ENCODE measurements at regions not wholly inside any gene's neighbourhood (a gene's known extent, or its start where the extent isn't known, plus 50 kb on each side); places are given as distances from the start of the nearest gene placed in this dataset.

DNA sequence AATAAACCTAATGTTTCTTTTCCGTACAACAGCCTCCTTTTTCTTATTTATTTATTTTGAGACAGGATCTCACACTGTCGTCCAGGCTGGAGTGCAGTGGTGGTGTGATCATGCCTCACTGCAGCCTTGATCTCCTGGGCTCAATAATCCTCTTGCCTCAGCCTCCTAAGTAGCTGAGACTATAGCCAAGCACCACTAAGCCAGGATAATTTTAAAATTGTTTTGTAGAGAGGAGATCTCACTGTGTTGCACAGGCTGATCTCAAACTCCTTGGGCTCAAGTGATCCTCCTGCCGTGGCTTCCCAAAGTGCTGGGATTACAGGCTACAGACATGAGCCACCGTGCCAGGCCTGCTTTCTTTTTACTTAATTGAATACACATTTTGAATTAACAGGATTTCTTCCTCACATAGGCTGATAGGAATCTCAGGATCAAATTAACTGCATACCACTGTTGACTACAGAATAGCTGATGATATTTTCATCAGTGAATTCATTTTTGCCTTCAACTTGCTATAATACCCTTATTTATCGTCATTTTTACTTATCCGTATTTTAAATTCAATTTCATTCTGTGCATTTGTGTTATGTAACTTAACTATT lies 2010.5 kb downstream of the NCAM2 start:
- Histone ChIP-seq H3K36me3 (no peaks in the 10 kb centered on the region), H3K27me3 (no peaks in the 10 kb centered on the region), H3K4me1 (no peaks in the 10 kb centered on the region), H3K4me3 (no peak overlapping the region), H3K9me3 (peaks cover 0 to 5% (median 0%) of the 10 kb centered on the region in 4 donors), H3K27ac (no peak overlapping the region)
- TF ChIP-seq, protein P1, sequence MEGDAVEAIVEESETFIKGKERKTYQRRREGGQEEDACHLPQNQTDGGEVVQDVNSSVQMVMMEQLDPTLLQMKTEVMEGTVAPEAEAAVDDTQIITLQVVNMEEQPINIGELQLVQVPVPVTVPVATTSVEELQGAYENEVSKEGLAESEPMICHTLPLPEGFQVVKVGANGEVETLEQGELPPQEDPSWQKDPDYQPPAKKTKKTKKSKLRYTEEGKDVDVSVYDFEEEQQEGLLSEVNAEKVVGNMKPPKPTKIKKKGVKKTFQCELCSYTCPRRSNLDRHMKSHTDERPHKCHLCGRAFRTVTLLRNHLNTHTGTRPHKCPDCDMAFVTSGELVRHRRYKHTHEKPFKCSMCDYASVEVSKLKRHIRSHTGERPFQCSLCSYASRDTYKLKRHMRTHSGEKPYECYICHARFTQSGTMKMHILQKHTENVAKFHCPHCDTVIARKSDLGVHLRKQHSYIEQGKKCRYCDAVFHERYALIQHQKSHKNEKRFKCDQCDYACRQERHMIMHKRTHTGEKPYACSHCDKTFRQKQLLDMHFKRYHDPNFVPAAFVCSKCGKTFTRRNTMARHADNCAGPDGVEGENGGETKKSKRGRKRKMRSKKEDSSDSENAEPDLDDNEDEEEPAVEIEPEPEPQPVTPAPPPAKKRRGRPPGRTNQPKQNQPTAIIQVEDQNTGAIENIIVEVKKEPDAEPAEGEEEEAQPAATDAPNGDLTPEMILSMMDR (IDR thresholded peaks at IDR 0.05): no peak
- TF ChIP-seq POLR2A (IDR thresholded peaks at IDR 0.05): no peak
- DNase-seq: no peak

DNA sequence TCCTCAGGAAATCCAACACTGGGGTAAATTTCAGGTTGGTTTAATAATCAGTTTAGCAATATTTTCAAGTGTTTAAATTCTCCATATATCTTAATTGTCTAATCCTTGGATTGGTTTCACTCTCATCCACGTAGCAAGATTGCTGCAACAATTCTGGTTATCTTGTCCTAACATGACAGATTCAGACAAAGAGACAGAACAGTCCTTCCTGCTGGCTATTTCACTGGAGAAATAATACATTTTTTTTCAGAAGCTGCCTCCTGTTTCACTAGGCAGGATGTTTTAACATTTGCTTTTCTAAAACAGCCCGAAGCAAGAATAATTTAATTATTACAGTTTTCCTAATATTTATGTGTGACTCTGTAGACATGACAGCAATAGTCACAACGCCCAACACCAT lies 2011.2 kb downstream of the NCAM2 start:
- no peak for TF ChIP-seq POLR2A (IDR thresholded peaks at IDR 0.05)
- TF ChIP-seq, protein P1 (IDR thresholded peaks at IDR 0.05): no peak
- no peaks in the 10 kb centered on the region for H3K36me3 ChIP-seq
- H3K27me3 ChIP-seq: no peaks in the 10 kb centered on the region
- no peak overlapping the region for H3K4me3 ChIP-seq
- H3K9me3 ChIP-seq: peaks cover 0 to 5% (median 0%) of the 10 kb centered on the region in 4 donors
- no peaks in the 10 kb centered on the region for H3K4me1 ChIP-seq
- DNase-seq: no peak
- no peak overlapping the region for H3K27ac ChIP-seq

DNA sequence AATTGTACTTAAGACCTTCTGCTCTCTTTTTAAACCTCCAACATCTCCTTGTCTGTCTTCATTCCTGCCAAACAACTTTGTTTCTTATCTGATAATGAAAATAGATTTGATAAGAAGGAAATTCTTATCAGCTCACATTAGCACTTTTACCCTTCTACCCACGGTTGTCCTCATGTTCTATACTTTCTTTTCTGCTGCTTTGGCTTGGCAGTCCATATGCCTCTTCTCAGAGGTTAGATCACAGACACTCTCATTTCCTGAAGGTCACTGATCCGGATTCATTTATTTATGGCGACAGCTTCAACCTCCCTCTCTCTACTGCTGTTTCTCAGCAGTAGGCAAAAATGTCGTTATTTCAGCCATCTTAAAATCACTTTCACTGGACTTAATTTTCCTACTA lies 2015.8 kb downstream of the NCAM2 start:
- Histone ChIP-seq H3K27me3 (no peaks in the 10 kb centered on the region), H3K9me3 (no peaks in the 10 kb centered on the region), H3K4me1 (no peaks in the 10 kb centered on the region), H3K27ac (no peak overlapping the region), H3K4me3 (no peak overlapping the region), H3K36me3 (no peaks in the 10 kb centered on the region)
- DNase-seq: no peak
- TF ChIP-seq POLR2A (IDR thresholded peaks at IDR 0.05): no peak
- TF ChIP-seq, protein P1 (IDR thresholded peaks at IDR 0.05): no peak

DNA sequence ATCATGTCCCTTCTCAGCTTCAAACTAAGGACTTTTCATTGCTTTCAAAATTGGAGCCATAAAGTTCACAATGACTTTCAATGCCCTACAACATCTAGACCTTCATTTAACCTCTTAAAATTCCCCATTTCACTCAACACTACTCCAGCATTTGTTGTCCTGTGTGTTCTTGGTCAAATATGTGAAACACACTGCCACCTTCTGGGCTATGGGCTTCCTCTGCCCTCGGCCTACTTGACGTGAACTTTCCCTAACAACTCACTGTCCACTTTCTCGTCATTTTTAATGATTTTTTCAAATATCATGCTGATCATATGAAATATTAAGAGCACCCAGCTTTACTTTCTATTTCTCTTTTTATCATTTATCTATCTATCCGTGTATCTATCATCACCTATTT lies 2018.4 kb downstream of the NCAM2 start:
- TF ChIP-seq POLR2A (IDR thresholded peaks at IDR 0.05): no peak
- TF ChIP-seq, protein P1 (IDR thresholded peaks at IDR 0.05): no peak
- Histone ChIP-seq H3K9me3 (no peaks in the 10 kb centered on the region), H3K4me3 (no peak overlapping the region), H3K27ac (no peak overlapping the region), H3K27me3 (no peaks in the 10 kb centered on the region), H3K4me1 (no peaks in the 10 kb centered on the region), H3K36me3 (no peaks in the 10 kb centered on the region)
- DNase-seq: no peak

DNA sequence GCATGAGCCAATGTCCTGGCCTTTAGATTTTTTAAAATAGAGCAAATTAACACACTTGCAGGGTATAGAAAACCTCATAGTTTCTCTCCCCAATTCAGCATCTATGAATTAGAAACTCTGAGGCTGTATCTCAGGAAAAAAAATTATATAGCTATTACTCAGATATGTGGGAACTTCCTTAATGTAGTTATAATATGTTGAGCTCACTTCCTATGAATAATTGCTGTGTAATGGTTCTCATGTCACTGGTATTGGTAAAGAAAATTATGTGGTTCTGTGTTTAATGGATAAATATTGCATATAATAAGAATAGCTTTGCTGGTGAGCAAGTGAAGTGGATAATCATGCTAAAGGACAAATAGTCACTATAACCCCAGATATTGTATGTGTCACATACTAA lies 2019.8 kb downstream of the NCAM2 start:
- no peaks in the 10 kb centered on the region for H3K36me3 ChIP-seq
- H3K4me1 ChIP-seq: no peaks in the 10 kb centered on the region
- H3K27me3 ChIP-seq: no peaks in the 10 kb centered on the region
- H3K4me3 ChIP-seq: no peak overlapping the region
- H3K27ac ChIP-seq: no peak overlapping the region
- TF ChIP-seq, protein P1 (IDR thresholded peaks at IDR 0.05): no peak
- TF ChIP-seq POLR2A (IDR thresholded peaks at IDR 0.05): no peak
- no peak for DNase-seq
- no peaks in the 10 kb centered on the region for H3K9me3 ChIP-seq

DNA sequence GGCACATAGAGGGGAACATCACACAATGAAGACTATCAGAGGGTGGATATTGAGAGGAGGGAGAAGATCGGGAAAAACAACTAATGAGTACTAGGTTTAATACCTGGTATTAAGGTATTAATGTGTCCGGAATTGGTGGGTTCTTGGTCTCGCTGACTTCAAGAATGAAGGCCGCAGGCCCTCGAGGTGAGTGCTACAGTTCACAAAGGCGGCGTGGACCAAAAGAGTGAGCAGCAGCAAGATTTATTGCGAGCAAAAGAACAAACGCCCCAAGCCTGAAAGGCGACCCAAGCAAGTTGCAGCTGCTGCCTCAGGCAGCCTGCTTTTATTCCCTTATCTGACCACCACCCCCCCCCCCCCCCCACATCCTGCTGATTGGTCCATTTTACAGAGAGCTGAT lies 2022.8 kb downstream of the NCAM2 start:
- Histone ChIP-seq H3K27me3 (no peaks in the 10 kb centered on the region), H3K27ac (no peak overlapping the region), H3K9me3 (no peaks in the 10 kb centered on the region), H3K36me3 (no peaks in the 10 kb centered on the region), H3K4me3 (no peak overlapping the region), H3K4me1 (no peaks in the 10 kb centered on the region)
- no peak for DNase-seq
- TF ChIP-seq POLR2A (IDR thresholded peaks at IDR 0.05): no peak
- TF ChIP-seq, protein P1 (IDR thresholded peaks at IDR 0.05): no peak

Measured in Peyer's patch (tissue), 4 donors.